DND-41 (cell line): ENCODE measurements at regions not wholly inside any gene's neighbourhood (a gene's known extent, or its start where the extent isn't known, plus 50 kb on each side); places are given as distances from the start of the nearest gene placed in this dataset.

Experiments used
- EZH2 ChIP-seq: IDR thresholded peaks from 3 replicates; pipeline ENCODE4 v1.6.1; 2012; ENCODE audit warnings: borderline replicate concordance, low read depth, mild to moderate bottlenecking, moderate library complexity, low read length, inconsistent platforms; ENCODE audit not compliant: severe bottlenecking
- TF ChIP-seq, protein P1 (sequence below): IDR thresholded peaks from 2 replicates; pipeline ENCODE4 v1.5.1; 2012; ENCODE audit warnings: borderline replicate concordance, low read length, moderate library complexity, mild to moderate bottlenecking; ENCODE audit not compliant: poor library complexity, severe bottlenecking; ENCODE audit errors: extremely low read depth

DNA sequence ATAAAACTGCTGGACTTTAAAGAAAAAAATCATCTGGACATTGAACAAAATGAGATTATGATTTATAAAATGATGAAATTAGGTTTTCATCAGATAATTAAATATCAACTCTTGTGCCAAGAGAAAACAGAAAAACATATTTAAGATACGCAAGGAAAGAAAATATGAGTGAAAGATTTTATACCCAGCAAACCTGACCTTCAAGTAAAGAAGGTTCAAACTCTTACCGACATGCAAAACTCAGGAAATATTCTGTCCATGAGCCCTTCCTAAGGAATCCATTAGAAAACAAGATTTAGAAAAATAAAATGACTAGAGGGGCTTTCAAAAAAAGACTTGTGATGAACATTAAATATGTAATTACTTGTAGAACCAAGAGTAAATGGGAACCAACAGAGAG lies 257.2 kb upstream of the ARID1B start:
- TF ChIP-seq, protein P1, sequence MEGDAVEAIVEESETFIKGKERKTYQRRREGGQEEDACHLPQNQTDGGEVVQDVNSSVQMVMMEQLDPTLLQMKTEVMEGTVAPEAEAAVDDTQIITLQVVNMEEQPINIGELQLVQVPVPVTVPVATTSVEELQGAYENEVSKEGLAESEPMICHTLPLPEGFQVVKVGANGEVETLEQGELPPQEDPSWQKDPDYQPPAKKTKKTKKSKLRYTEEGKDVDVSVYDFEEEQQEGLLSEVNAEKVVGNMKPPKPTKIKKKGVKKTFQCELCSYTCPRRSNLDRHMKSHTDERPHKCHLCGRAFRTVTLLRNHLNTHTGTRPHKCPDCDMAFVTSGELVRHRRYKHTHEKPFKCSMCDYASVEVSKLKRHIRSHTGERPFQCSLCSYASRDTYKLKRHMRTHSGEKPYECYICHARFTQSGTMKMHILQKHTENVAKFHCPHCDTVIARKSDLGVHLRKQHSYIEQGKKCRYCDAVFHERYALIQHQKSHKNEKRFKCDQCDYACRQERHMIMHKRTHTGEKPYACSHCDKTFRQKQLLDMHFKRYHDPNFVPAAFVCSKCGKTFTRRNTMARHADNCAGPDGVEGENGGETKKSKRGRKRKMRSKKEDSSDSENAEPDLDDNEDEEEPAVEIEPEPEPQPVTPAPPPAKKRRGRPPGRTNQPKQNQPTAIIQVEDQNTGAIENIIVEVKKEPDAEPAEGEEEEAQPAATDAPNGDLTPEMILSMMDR: no peak
- no peak for TF ChIP-seq EZH2
